ENCODE measurements at regions not wholly inside any gene's neighbourhood (a gene's known extent, or its start where the extent isn't known, plus 50 kb on each side); places are given as distances from the start of the nearest gene placed in this dataset.

- DNase-seq: peak in 1 of 3 experiments; percentile 18
Observed at GRCh38 chr5:115686051-115686737, 60.4 kb upstream of the TMED7 start.

GRCh38 chr5:115685490-115685889, 59.7 kb upstream of the TMED7 start:
- DNase-seq: no peak

GRCh38 chr5:115684513-115685037, 58.7 kb upstream of the TMED7 start:
- no peak for DNase-seq

GRCh38 chr5:115683081-115683480, 57.2 kb upstream of the TMED7 start:
- DNase-seq: no peak
